Gastrocnemius medialis (tissue), 4 donors: ENCODE measurements at regions not wholly inside any gene's neighbourhood (a gene's known extent, or its start where the extent isn't known, plus 50 kb on each side); places are given as distances from the start of the nearest gene placed in this dataset.

Experiments used
- ATAC-seq, 2 donors: fragments of 150-250 bp; one replicate each; pipeline ENCODE4 v1.9.1; 2016
- DNase-seq, 2 donors: peaks; one replicate each; pipeline ENCODE4 v3.0.0-alpha.2; 2019
- H3K27ac ChIP-seq, 4 donors: fragments of 200-600 bp; sonication (generic); 1 replicate in 1 of 4; 2 replicates in 3 of 4; pipeline ENCODE4 v1.5.1; 2016 to 2018; ENCODE audit warnings: mild to moderate bottlenecking in 2 of 4, moderate library complexity in 1 of 4
- H3K27me3 ChIP-seq, 3 donors: fragments of 200-600 bp; sonication (generic) in 2 of 3; 1 replicate in 1 of 3; 2 replicates in 2 of 3; pipeline versions ENCODE4 v1.5.1 to v1.6.0; 2016 to 2019; ENCODE audit warnings: mild to moderate bottlenecking in 1 of 3, moderate library complexity in 1 of 3
- H3K36me3 ChIP-seq, 2 donors: fragments of 200-600 bp; sonication (generic) in 1 of 2; one replicate each; pipeline ENCODE4 v1.5.1; 2017 to 2018
- H3K4me1 ChIP-seq, 2 donors: fragments of 200-600 bp; sonication (generic) in 1 of 2; one replicate each; pipeline ENCODE4 v1.5.1; 2016 to 2017; ENCODE audit warnings: mild to moderate bottlenecking in 2 of 2
- H3K4me3 ChIP-seq, 4 donors: fragments of 200-600 bp; sonication (generic) in 3 of 4; 1 replicate in 1 of 4; 2 replicates in 3 of 4; pipeline ENCODE4 v1.5.1; 2016 to 2019; ENCODE audit warnings: mild to moderate bottlenecking in 2 of 4
- H3K9me3 ChIP-seq, 3 donors: fragments of 200-600 bp; sonication (generic) in 2 of 3; 1 replicate in 1 of 3; 2 replicates in 2 of 3; pipeline ENCODE4 v1.5.1; 2016 to 2019
- CTCF ChIP-seq, 5 experiments: fragments of 450-650 bp in 3 of 5; fragments of 200-600 bp in 2 of 5; sonication (generic) in 2 of 5; IDR thresholded peaks in 4 of 5; conservative IDR thresholded peaks in 1 of 5; 1 replicate in 4 of 5; 2 replicates in 1 of 5; pipeline ENCODE4 v1.5.1; 2016 to 2019; ENCODE audit warnings: antibody characterized with exemption in 5 of 5, mild to moderate bottlenecking in 3 of 5, moderate library complexity in 3 of 5
- POLR2A ChIP-seq, 2 donors: fragments of 450-650 bp; IDR thresholded peaks; one replicate each; pipeline ENCODE4 v1.6.1; 2017; ENCODE audit warnings: antibody characterized with exemption in 2 of 2, mild to moderate bottlenecking in 2 of 2, moderate library complexity in 2 of 2
- in situ Hi-C, 4 donors: fragments of 200-750 bp; cut with MboI; loops; one replicate each; pipeline versions ENCODE4 v1.15.0 to v1.8.0; 2017; ENCODE audit warnings: low sequenced_read_pairs in 4 of 4
- intact Hi-C: fragments of 100-400 bp; cut with DNase I; formaldehyde crosslinking; loops from one replicate; pipeline ENCODE4 v1.15.1; 2023; ENCODE audit warnings: low total_unique reads

GRCh38 chr12:111088409-111088808, 168.0 kb upstream of the MYL2 start:
- H3K27me3 ChIP-seq = no peaks in the 10 kb centered on the region
- H3K27ac ChIP-seq = no peak overlapping the region
- H3K36me3 ChIP-seq = no peaks in the 10 kb centered on the region
- intact Hi-C loops (no loop called here), in situ Hi-C loops (no loop called here)
- H3K9me3 ChIP-seq = no peaks in the 10 kb centered on the region
- ATAC-seq = no peak
- no peaks in the 10 kb centered on the region for H3K4me1 ChIP-seq
- H3K4me3 ChIP-seq = no peak overlapping the region
- TF ChIP-seq POLR2A (IDR thresholded peaks at IDR 0.05) (no peak), CTCF (IDR thresholded peaks at IDR 0.05 in 4 of 5, conservative IDR thresholded peaks at IDR 0.05 in 1 of 5) (no peak)
- DNase-seq = no peak

DNA sequence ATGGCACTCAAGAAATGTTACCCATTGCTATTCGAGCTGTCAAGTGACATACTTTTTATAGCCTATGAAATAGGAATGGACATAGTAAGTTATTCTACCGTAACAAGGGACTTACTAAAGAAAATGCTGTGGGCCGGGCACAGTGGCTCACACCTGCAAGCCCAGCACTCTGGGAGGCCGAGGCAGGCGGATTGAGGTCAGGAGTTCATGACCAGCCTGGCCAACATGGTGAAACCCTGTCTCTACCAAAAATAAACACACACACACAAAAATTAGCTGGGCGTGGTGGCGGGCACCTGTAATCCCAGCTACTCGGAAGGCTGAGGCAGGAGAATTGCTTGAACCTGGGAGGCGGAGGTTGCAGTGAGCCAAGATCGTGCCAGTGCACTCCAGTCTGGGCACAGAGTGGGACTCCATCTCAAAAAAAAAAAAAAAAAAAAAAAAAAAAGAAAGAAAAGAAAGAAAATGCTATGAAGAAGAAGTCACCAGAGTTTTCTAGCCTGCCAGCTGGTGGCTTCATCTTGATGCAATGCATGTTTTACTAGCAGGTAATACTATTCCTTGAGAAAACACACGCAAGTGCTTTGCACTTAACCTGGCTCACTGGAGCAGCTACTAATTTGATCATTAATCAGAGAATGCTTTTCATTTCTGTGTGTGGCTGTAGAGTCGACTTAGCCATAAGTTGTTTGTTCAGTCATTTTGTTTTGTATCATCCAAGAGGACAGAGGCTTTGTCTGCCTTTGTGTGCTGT, 166.7 kb upstream of the MYL2 start:
- ATAC-seq (no peak), DNase-seq (no peak)
- Histone ChIP-seq H3K27ac (no peak overlapping the region), H3K36me3 (no peaks in the 10 kb centered on the region), H3K4me3 (no peak overlapping the region), H3K4me1 (no peaks in the 10 kb centered on the region), H3K27me3 (no peaks in the 10 kb centered on the region), H3K9me3 (no peaks in the 10 kb centered on the region)
- no peak for TF ChIP-seq POLR2A (IDR thresholded peaks at IDR 0.05)
- no peak for TF ChIP-seq CTCF (IDR thresholded peaks at IDR 0.05 in 4 of 5, conservative IDR thresholded peaks at IDR 0.05 in 1 of 5)
- in situ Hi-C loops (no loop called here), intact Hi-C loops (no loop called here)

GRCh38 chr12:111085096-111085495, 164.7 kb upstream of the MYL2 start:
- intact Hi-C loops (no loop called here), in situ Hi-C loops (no loop called here)
- ATAC-seq = no peak
- no peak for DNase-seq
- H3K27ac ChIP-seq = no peak overlapping the region
- no peak for TF ChIP-seq CTCF (IDR thresholded peaks at IDR 0.05 in 4 of 5, conservative IDR thresholded peaks at IDR 0.05 in 1 of 5)
- H3K27me3 ChIP-seq = peaks cover 0 to 5% (median 0%) of the 10 kb centered on the region in 3 donors
- H3K9me3 ChIP-seq = no peaks in the 10 kb centered on the region
- H3K36me3 ChIP-seq = no peaks in the 10 kb centered on the region
- H3K4me1 ChIP-seq = no peaks in the 10 kb centered on the region
- H3K4me3 ChIP-seq = no peak overlapping the region

- intact Hi-C loops = no loop called here
- Histone ChIP-seq H3K4me1 (no peaks in the 10 kb centered on the region), H3K36me3 (no peaks in the 10 kb centered on the region), H3K4me3 (no peak overlapping the region), H3K27me3 (peaks cover 0 to 5% (median 0%) of the 10 kb centered on the region in 3 donors), H3K27ac (no peak overlapping the region), H3K9me3 (no peaks in the 10 kb centered on the region)
- in situ Hi-C loops = no loop called here
- DNase-seq (no peak), ATAC-seq (no peak)
- TF ChIP-seq POLR2A (IDR thresholded peaks at IDR 0.05) (no peak), CTCF (IDR thresholded peaks at IDR 0.05 in 4 of 5, conservative IDR thresholded peaks at IDR 0.05 in 1 of 5) (no peak)
Measured at GRCh38 chr12:111084605-111085004, 164.2 kb upstream of the MYL2 start.

GRCh38 chr12:111084158-111084557, 163.8 kb upstream of the MYL2 start:
- Histone ChIP-seq H3K4me1 (no peaks in the 10 kb centered on the region), H3K27me3 (peaks cover 0 to 5% (median 0%) of the 10 kb centered on the region in 3 donors), H3K36me3 (no peaks in the 10 kb centered on the region), H3K9me3 (no peaks in the 10 kb centered on the region), H3K27ac (no peak overlapping the region), H3K4me3 (no peak overlapping the region)
- no peak for DNase-seq
- TF ChIP-seq CTCF (IDR thresholded peaks at IDR 0.05 in 4 of 5, conservative IDR thresholded peaks at IDR 0.05 in 1 of 5) = no peak
- in situ Hi-C loops = no loop called here
- intact Hi-C loops = no loop called here
- ATAC-seq = no peak
